ENCODE measurements at regions not wholly inside any gene's neighbourhood (a gene's known extent, or its start where the extent isn't known, plus 50 kb on each side); places are given as distances from the start of the nearest gene placed in this dataset.

DNA sequence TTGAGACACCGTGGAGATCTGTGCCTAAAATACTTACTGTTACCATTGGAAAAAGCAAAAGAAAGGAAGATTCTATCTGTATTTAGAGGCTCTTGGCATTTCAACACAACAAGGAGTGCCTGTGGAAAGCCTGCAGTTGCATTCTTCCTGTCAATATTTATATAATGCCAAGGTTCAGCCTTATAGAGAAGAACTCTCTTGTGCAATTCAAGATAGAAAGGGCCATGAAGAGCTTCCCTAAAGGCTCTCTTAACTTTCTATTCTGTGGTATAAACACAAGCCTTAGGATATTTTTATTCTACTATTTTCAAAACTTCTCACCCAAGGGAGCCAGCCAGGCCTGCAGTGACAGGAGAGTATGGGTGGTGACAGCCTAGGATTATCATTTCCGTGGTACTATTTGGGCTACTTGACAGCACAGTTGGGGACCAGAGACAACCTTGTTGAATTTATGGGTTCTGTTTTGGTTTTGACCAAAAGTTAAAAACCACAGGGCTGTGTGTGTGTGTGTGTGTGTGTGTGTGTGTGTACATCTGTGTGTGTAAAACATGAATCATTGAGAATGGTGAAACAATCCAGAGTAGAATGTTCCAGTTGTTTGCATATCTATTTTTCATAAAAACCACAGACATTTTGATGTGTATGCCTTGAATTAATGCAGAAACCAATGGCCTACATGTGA lies 700.9 kb upstream of the SLC35B3 start:
- intact Hi-C loops (cut with DNase I; ENCODE audit: low total_unique reads): no loop called here
- Histone ChIP-seq H3K36me3 (no peaks in the 10 kb centered on the region), H3K4me3 (no peak overlapping the region), H3K27me3 (no peaks in the 10 kb centered on the region), H3K9me3 (no peaks in the 10 kb centered on the region), H3K4me1 (no peaks in the 10 kb centered on the region), H3K27ac (no peak overlapping the region)
- in situ Hi-C loops (cut with MboI; ENCODE audit: low sequenced_read_pairs in 4 of 4): no loop called here
- no peak for TF ChIP-seq CTCF (IDR thresholded peaks at IDR 0.05 in 4 of 5, conservative IDR thresholded peaks at IDR 0.05 in 1 of 5)
- no peak for TF ChIP-seq POLR2A (IDR thresholded peaks at IDR 0.05)
- no peak for ATAC-seq
- DNase-seq: no peak

DNA sequence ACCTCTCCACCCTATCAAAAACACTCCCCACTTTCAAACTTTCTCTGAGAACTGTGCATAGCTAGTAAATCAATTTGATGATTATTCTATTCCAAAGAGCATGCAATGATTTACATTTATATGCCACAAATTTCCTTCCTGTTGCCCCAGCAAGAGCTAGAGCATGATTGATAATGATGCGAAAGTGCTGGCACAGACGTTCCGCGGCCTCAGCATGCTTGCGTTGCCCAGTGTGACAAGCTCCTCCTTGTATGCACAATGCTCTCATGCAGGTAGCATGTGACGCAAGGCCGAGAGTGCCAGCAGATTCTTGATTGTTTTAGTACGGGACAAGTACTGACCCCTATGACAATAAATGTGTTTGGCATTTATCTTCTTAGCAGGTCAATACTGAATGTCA lies 696.3 kb upstream of the SLC35B3 start:
- Histone ChIP-seq H3K27ac (no peak overlapping the region), H3K27me3 (no peaks in the 10 kb centered on the region), H3K36me3 (no peaks in the 10 kb centered on the region), H3K4me1 (no peaks in the 10 kb centered on the region), H3K9me3 (no peaks in the 10 kb centered on the region), H3K4me3 (no peak overlapping the region)
- DNase-seq (no peak), ATAC-seq (no peak)
- intact Hi-C loops (cut with DNase I; ENCODE audit: low total_unique reads): no loop called here
- in situ Hi-C loops (cut with MboI; ENCODE audit: low sequenced_read_pairs in 4 of 4): no loop called here
- TF ChIP-seq CTCF (IDR thresholded peaks at IDR 0.05 in 4 of 5, conservative IDR thresholded peaks at IDR 0.05 in 1 of 5) (no peak), POLR2A (IDR thresholded peaks at IDR 0.05) (no peak)

- H3K9me3 ChIP-seq: no peaks in the 10 kb centered on the region
- in situ Hi-C loops (cut with MboI; ENCODE audit: low sequenced_read_pairs in 4 of 4) (no loop called here), intact Hi-C loops (cut with DNase I; ENCODE audit: low total_unique reads) (no loop called here)
- ATAC-seq (no peak), DNase-seq (no peak)
- no peak for TF ChIP-seq POLR2A (IDR thresholded peaks at IDR 0.05)
- TF ChIP-seq CTCF (IDR thresholded peaks at IDR 0.05 in 4 of 5, conservative IDR thresholded peaks at IDR 0.05 in 1 of 5): no peak
- no peaks in the 10 kb centered on the region for H3K4me1 ChIP-seq
- H3K27me3 ChIP-seq: no peaks in the 10 kb centered on the region
- H3K4me3 ChIP-seq: no peak overlapping the region
- no peak overlapping the region for H3K27ac ChIP-seq
- no peaks in the 10 kb centered on the region for H3K36me3 ChIP-seq
Observed at GRCh38 chr6:9131201-9131600, 695.9 kb upstream of the SLC35B3 start.

DNA sequence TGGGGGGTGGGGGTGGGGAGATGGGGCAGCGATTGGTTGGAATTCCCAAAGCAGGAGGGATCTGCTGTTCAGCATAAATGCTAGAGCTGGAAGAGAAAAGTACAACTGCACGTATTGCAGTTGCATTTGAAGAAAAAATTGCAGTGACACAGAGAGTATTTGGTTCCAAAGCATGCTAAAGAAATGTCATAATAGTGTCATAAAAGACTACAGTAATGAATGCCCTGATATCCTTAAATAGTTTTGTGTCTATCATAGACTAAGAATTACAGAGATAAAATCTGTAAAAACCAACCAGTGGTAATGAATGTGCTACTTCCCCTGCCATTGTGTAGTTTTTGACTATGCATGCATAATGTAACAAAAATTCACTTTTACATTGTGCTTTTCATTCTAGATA lies 693.6 kb upstream of the SLC35B3 start:
- in situ Hi-C loops (cut with MboI; ENCODE audit: low sequenced_read_pairs in 4 of 4) (no loop called here), intact Hi-C loops (cut with DNase I; ENCODE audit: low total_unique reads) (no loop called here)
- Histone ChIP-seq H3K4me3 (no peak overlapping the region), H3K27ac (no peak overlapping the region), H3K9me3 (no peaks in the 10 kb centered on the region), H3K36me3 (no peaks in the 10 kb centered on the region), H3K27me3 (no peaks in the 10 kb centered on the region), H3K4me1 (no peaks in the 10 kb centered on the region)
- no peak for ATAC-seq
- TF ChIP-seq POLR2A (IDR thresholded peaks at IDR 0.05) (no peak), CTCF (IDR thresholded peaks at IDR 0.05 in 4 of 5, conservative IDR thresholded peaks at IDR 0.05 in 1 of 5) (no peak)
- DNase-seq: no peak

All from gastrocnemius medialis (tissue), 4 donors.